HG02884 (cell line): ENCODE measurements at regions not wholly inside any gene's neighbourhood (a gene's known extent, or its start where the extent isn't known, plus 50 kb on each side); places are given as distances from the start of the nearest gene placed in this dataset.

Experiments used
- ATAC-seq: cut with Tn5 transposase; IDR thresholded peaks from one replicate; pipeline ENCODE4 v1.9.1; 2021; ENCODE audit warnings: mild to moderate bottlenecking, moderate library complexity; ENCODE audit not compliant: unreplicated experiment

- no peak for ATAC-seq
Measured at GRCh38 chr4:171202908-171203307, 610.3 kb upstream of the GALNTL6 start.

- ATAC-seq: no peak
Measured at GRCh38 chr4:171186700-171187099, 626.5 kb upstream of the GALNTL6 start.

DNA sequence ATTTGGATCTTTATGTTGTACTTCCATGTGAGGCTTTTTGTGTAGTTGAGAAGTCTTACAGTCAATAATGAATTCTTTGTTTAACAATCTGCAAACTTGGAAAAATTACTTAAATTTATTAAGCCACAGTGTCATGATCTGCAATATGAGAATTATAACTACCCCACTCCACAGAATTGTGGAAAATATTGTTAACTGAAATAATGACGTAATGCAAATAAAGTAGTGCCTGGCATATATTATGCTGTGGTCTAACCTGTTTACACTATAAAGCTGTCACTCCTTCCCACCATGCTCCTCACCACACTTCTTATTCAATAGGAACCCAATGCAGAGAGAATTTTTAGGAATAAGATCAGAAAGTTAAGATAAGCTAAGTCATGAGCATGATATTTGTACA lies 632.1 kb upstream of the GALNTL6 start:
- ATAC-seq: no peak

DNA sequence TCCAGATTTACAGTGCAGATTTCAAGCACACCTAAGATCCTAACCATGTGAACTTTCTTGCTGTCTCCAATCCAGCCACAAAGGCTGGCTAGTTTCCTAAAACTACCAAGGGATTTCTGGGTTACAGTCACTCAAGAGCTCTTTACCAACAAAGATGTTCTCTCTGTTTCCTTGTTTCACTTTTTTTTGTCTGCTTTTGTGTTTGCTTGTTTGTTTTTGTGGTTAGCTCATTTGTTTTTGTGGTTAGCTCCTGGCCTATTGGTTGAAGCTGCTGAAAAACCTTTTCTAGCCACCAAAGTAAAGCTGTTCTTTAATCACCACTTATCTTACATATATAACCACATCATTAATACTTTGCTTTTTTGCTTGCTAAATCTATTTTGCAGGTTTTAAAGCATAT lies 642.5 kb upstream of the GALNTL6 start:
- no peak for ATAC-seq

- ATAC-seq: no peak
Measured at GRCh38 chr4:171169396-171169795, 643.8 kb upstream of the GALNTL6 start.

DNA sequence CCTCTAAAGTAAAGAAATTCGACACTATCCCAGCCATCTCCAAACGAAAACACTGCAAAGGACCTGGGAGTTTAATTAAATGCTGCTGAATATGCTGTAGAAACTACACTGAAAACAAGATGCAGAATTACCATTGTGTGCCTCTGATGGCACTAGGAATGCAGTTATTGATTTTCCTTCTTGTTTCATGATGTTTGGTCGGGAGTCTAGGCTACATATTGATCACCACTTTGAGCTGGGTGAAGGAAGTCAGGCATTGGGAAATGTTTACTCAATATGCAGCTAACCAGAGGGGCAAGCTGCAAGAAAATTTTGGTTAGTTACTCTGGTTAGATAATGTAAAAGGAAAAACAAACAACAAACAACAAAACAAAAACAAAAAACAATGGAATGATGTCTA lies 650.7 kb upstream of the GALNTL6 start:
- no peak for ATAC-seq

DNA sequence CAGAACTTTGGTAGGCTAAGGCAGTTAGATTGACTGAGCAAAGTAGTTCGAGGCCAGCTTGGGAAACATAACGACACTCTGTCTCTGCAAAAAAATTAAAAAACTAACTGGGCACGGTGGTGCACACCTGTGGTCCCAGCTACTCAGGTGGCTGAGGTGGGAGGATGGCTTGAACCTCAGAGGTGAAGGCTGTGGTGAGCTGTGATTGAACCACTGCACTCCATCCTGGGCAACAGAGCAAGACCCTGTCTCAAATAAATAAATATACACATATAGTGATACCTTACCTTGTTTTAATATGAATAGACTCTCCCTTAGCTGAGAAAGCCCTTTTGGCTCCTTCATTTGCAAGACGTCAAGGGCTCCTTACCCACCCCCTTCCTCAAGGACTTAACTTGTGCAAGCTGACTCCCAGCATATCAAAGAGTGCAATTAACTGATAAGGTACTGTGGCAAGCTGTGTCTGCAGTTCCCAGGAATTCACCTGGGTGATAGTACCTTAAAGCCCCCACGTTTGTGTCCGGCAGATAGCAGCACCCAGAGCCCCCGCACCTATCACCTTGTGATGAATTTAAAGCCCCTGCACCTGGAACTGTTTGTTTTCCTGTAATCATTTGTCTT lies 655.6 kb upstream of the GALNTL6 start:
- ATAC-seq: no peak

DNA sequence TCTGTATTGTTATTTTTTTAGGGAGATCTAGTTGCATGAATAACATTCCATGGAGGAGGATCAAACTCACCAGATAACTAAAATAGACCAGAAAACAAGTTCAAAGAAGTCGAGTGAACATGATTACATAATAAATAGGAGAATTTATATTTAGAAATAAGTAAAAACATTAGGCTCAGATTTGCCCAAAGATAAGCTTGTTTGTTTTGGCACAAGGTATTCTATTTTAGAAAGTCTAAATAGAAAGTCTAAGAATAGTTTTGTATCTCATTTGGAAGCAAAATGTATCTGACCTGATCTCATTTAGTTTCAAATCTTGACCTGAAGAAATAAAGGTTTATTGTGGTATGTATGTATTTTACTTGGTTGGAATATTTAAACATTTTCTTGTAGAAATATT lies 670.6 kb upstream of the GALNTL6 start:
- ATAC-seq: no peak

DNA sequence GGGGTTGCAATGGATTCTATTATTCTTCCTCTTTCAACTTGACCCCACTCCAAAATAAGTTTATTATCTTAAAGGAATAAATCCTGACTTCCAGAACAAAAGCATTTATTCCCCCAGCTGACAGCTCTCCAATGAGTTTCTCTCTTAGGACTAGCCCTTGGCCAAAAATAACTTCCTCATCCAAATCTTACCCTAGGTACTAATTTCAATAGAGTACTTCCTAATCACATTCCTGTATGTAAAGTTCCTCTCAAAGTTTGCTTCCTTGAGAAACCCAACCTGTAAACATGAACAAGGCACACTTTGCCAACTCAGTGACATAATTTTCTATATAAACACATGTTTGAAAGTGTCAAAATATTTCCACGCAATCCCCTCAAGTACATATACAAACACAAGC lies 671.2 kb upstream of the GALNTL6 start:
- no peak for ATAC-seq

DNA sequence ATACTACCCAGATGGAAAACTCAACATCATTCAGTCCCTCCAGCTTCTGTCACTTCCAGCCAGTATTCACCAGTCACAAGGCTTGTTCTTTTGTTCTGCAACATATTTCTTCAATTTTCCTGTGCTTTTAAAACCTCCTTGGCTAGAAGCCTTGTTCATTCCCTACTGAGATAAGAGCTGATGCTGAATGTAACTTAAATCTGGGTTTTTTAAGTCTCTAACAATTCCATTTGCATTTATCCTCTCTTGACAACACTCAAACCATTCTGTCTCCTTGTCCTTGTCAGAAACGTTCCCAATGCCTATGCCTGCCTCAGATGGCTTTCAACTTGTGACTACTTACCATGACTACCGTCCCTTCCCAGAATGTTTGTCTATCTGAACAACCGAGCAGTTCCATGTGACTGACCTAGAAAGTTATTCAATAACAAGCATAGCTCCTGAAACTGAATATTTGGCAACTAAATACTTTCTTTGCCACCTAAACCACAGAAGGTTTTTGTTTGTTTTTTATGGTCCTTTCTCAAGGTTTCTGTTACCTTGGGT lies 682.9 kb upstream of the GALNTL6 start:
- no peak for ATAC-seq

GRCh38 chr4:171118091-171118490 lies 695.1 kb upstream of the GALNTL6 start:
- ATAC-seq: no peak

DNA sequence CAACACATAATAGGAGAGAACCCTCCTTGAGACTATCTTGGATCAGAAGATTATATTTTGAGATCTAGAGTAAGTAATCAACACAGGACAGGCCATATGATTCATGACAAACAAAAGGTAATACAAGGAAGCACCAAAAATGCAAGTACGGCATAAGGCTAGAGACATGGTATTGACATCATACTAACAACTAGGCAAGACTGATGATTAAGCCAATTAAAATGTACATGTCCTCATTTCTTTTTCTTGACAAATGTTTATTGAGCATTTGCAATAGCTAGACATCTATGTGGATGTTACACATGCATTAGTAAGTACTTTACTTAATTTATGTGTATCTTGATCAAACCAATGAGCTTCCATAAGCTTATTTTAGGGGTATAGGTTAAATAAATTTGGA lies 695.7 kb upstream of the GALNTL6 start:
- no peak for ATAC-seq

DNA sequence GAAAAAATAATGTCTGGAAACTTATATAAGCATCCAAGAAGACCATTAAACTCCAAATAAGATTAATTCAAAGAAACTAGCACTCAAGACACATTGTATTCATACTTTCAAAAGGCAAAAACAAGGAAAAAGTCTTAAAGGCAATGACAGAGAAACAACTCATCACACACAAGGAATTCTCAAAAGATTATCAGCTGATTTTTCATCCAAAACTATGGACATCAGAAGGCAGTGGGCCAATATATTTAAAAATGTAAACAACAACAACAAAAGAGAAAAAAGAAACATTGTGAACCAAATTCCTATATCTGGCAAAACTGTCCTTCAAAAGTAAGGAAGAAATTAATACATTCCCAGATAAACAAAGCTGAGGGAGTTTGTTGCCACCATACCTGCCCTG lies 711.4 kb upstream of the GALNTL6 start:
- no peak for ATAC-seq

- ATAC-seq: no peak
Measured at GRCh38 chr4:171087089-171087488, 726.1 kb upstream of the GALNTL6 start.

DNA sequence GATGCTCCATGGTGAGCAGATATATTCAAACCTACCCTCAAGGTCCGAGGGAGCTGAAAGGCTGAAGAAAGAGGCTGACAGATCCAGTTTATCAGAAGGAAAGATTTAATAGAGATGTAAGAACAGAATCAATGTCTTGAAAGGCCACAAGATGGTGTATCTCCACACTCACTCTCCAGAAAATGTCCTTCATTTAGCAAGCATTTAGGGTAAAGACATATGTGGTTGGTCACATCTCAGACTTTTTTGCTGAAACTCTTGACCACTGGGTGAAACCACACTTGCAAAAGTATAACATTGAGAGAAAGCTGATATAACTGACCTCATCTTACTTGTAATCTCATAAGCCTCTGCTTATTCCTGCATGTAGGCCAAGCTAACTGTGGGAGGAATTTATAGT lies 745.8 kb upstream of the GALNTL6 start:
- ATAC-seq: no peak

GRCh38 chr4:171049380-171049779 lies 763.8 kb upstream of the GALNTL6 start:
- ATAC-seq: no peak

DNA sequence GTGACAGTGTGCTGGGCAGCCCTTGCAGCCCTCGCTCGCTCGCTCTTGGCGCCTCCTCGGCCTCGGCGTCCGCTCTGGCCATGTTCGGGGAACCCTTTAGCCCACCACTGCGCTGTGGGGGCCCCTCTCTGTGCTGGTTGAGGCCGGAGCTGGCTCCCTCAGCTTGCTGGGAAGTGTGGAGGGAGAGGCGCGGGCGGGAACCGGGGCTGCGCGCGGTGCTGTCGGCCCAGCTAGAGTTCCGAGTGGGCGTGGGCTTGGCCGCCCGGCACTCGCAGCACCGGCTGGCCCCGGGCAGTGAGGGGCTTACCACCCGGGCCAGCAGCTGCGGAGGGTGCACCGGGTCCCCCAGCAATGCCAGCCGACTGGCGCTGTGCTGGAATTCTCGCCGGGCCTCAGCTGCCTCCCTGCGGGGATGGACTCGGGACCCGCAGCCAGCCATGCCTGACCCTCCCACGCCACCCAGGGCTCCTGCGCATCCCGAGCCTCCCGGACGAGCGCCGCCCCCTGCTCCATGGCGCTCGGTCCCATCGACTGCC lies 770.1 kb upstream of the GALNTL6 start:
- ATAC-seq: no peak

DNA sequence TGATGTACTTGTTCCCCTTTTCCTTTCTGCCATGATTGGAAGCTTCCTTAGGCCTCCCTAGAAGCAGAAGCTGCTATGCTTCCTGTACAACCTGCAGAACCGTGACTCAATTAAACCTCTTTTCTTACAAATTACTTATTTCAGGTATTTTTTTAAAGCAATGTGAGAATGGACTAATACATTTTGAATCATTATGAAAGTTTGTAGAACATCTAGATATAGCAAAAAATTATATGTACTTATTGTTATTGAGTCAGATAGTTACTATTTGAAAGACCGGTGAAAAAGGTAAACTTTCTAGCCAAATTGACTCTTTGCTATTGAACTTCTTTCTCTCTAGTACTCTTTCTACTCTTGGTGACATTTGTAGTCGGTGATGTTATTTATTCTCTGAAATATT lies 777.3 kb upstream of the GALNTL6 start:
- ATAC-seq: no peak

- ATAC-seq: no peak
Measured at GRCh38 chr4:171031338-171031737, 781.9 kb upstream of the GALNTL6 start.

DNA sequence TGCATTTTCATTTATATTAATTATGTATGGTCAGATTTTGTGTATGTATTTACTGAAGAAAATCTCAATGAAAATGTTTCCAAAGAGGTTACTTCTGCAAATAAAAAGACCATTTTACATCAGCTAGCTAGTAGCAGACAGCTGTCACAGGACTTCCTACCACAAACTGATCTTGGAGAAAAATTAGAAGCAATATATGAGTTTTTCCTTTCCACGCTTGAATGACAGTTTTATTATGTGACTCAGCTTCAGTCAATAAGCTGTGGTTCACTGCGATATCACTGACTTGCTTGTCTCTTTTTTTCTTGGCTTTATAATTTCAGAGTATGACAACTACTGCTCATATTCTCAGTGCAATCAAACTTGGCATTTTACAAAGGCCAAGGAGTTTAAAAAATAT lies 787.4 kb upstream of the GALNTL6 start:
- ATAC-seq: no peak

GRCh38 chr4:171025343-171025742 lies 787.9 kb upstream of the GALNTL6 start:
- ATAC-seq: no peak

DNA sequence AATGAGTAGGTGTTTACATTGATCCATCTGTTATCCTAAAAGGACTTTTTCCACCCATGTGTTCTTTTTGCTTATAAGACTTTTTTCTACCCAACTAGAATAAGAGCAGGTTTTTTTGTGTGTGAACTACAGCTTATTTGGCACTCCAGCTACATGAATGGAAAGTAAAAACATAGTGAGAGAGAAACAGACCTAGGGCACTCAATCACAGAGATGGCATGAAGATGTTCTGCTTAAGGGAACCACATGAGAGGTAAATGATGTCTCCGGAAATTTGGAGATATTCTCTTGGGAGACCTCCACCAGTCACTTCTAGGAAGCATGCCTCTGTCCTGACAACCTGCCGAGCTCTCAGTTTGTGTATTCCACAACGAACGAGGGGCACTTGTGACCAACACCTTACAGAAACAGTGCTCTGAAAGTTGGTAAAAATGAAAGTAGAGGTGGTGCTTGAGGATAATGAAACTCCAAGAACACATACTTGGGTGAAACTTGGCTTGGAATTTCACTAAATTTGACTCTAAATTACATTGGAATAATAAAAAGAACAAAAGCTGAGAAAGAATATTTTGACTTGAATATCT lies 788.4 kb upstream of the GALNTL6 start:
- ATAC-seq: no peak

GRCh38 chr4:171022824-171023230 lies 790.4 kb upstream of the GALNTL6 start:
- ATAC-seq: no peak
